ENCODE measurements at regions not wholly inside any gene's neighbourhood (a gene's known extent, or its start where the extent isn't known, plus 50 kb on each side); places are given as distances from the start of the nearest gene placed in this dataset.

GRCh38 chr2:52192656-52193055 lies 1160.7 kb upstream of the NRXN1 start:
- 26% methylated on average over 4 of the region's 4 CpGs for WGBS
- no peak for TF ChIP-seq POLR2AphosphoS5 (IDR thresholded peaks at IDR 0.05)
- TF ChIP-seq POLR2A (IDR thresholded peaks at IDR 0.05) = no peak
- TF ChIP-seq EP300 (IDR thresholded peaks at IDR 0.05) = no peak
- TF ChIP-seq, protein P1, sequence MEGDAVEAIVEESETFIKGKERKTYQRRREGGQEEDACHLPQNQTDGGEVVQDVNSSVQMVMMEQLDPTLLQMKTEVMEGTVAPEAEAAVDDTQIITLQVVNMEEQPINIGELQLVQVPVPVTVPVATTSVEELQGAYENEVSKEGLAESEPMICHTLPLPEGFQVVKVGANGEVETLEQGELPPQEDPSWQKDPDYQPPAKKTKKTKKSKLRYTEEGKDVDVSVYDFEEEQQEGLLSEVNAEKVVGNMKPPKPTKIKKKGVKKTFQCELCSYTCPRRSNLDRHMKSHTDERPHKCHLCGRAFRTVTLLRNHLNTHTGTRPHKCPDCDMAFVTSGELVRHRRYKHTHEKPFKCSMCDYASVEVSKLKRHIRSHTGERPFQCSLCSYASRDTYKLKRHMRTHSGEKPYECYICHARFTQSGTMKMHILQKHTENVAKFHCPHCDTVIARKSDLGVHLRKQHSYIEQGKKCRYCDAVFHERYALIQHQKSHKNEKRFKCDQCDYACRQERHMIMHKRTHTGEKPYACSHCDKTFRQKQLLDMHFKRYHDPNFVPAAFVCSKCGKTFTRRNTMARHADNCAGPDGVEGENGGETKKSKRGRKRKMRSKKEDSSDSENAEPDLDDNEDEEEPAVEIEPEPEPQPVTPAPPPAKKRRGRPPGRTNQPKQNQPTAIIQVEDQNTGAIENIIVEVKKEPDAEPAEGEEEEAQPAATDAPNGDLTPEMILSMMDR (IDR thresholded peaks at IDR 0.05) = no peak
- H3K27ac ChIP-seq = no peak overlapping the region

GRCh38 chr2:52181080-52181479 lies 1149.1 kb upstream of the NRXN1 start:
- Histone ChIP-seq H3K27ac (no peak overlapping the region), H3K36me3 (no peaks in the 10 kb centered on the region), H3K4me1 (no peaks in the 10 kb centered on the region), H3K9me3 (no peaks in the 10 kb centered on the region), H3K27me3 (no peaks in the 10 kb centered on the region), H3K4me3 (no peak overlapping the region)
- 69% methylated on average over 2 of the region's 2 CpGs for WGBS
- TF ChIP-seq, protein P1 (IDR thresholded peaks at IDR 0.05) = no peak
- TF ChIP-seq POLR2A (IDR thresholded peaks at IDR 0.05) (no peak), POLR2AphosphoS5 (IDR thresholded peaks at IDR 0.05) (no peak), EP300 (IDR thresholded peaks at IDR 0.05) (no peak)
- no peak for DNase-seq (ENCODE audit: low spot score in 2 of 2)

More at GRCh38 chr2:52192656-52193055, 1160.7 kb upstream of the NRXN1 start:
- no peaks in the 10 kb centered on the region for H3K4me1 ChIP-seq
- no peak overlapping the region for H3K4me3 ChIP-seq
- H3K36me3 ChIP-seq = no peaks in the 10 kb centered on the region
- no peak for DNase-seq (ENCODE audit: low spot score in 2 of 2)
- no peaks in the 10 kb centered on the region for H3K27me3 ChIP-seq
- H3K9me3 ChIP-seq = no peaks in the 10 kb centered on the region

- H3K27ac ChIP-seq = no peak overlapping the region
- no peaks in the 10 kb centered on the region for H3K4me1 ChIP-seq
- no peaks in the 10 kb centered on the region for H3K36me3 ChIP-seq
- H3K27me3 ChIP-seq = no peaks in the 10 kb centered on the region
- H3K4me3 ChIP-seq = no peak overlapping the region
- WGBS = 86% methylated on average over 1 of the region's 1 CpG
- no peaks in the 10 kb centered on the region for H3K9me3 ChIP-seq
- DNase-seq (ENCODE audit: low spot score in 2 of 2) = no peak
- TF ChIP-seq POLR2AphosphoS5 (IDR thresholded peaks at IDR 0.05) = no peak
These were observed 1146.9 kb upstream of the NRXN1 start for GRCh38 chr2:52178845-52179244.

- TF ChIP-seq, protein P1 (IDR thresholded peaks at IDR 0.05) = no peak
- TF ChIP-seq POLR2A (IDR thresholded peaks at IDR 0.05) (no peak), POLR2AphosphoS5 (IDR thresholded peaks at IDR 0.05) (no peak), EP300 (IDR thresholded peaks at IDR 0.05) (no peak)
- Histone ChIP-seq H3K4me1 (no peaks in the 10 kb centered on the region), H3K36me3 (no peaks in the 10 kb centered on the region), H3K4me3 (no peak overlapping the region), H3K27ac (no peak overlapping the region), H3K9me3 (no peaks in the 10 kb centered on the region), H3K27me3 (no peaks in the 10 kb centered on the region)
- no peak for DNase-seq (ENCODE audit: low spot score in 2 of 2)
These were observed 1113.1 kb upstream of the NRXN1 start for GRCh38 chr2:52145005-52145404.

DNA sequence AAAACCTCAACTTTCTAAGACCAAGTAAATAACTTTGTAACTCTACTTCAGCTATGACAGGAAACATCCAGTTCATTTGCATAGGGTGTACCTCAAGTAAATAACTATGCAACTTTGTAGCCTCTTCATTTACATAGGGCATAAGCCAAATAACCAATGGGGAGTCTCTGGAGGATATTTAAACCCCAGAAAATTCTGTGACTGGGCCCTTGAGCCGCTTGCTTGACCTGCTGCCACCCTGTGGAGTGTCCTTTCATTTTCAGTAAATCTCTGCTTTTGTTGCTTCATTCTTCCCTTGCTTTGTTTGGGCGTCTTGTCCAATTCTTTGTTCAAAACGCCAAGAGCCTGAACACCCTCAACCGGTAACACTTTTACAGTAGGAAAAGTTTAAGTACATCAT lies 1112.7 kb upstream of the NRXN1 start:
- H3K27ac ChIP-seq = no peak overlapping the region
- WGBS = 81% methylated on average over 4 of the region's 4 CpGs
- no peaks in the 10 kb centered on the region for H3K9me3 ChIP-seq
- H3K4me3 ChIP-seq = no peak overlapping the region
- TF ChIP-seq POLR2AphosphoS5 (IDR thresholded peaks at IDR 0.05) (no peak), EP300 (IDR thresholded peaks at IDR 0.05) (no peak), POLR2A (IDR thresholded peaks at IDR 0.05) (no peak)
- TF ChIP-seq, protein P1 (IDR thresholded peaks at IDR 0.05) = no peak
- no peaks in the 10 kb centered on the region for H3K36me3 ChIP-seq
- no peaks in the 10 kb centered on the region for H3K4me1 ChIP-seq
- DNase-seq (ENCODE audit: low spot score in 2 of 2) = no peak
- no peaks in the 10 kb centered on the region for H3K27me3 ChIP-seq

GRCh38 chr2:52141076-52141475 lies 1109.1 kb upstream of the NRXN1 start:
- 68% methylated on average over 1 of the region's 1 CpG for WGBS
- H3K4me3 ChIP-seq = no peak overlapping the region
- TF ChIP-seq EP300 (IDR thresholded peaks at IDR 0.05) (no peak), POLR2A (IDR thresholded peaks at IDR 0.05) (no peak), POLR2AphosphoS5 (IDR thresholded peaks at IDR 0.05) (no peak)
- TF ChIP-seq, protein P1 (IDR thresholded peaks at IDR 0.05) = no peak

More at GRCh38 chr2:52141076-52141475, 1109.1 kb upstream of the NRXN1 start:
- no peak for DNase-seq (ENCODE audit: low spot score in 2 of 2)
- H3K36me3 ChIP-seq = no peaks in the 10 kb centered on the region
- no peaks in the 10 kb centered on the region for H3K4me1 ChIP-seq
- H3K9me3 ChIP-seq = no peaks in the 10 kb centered on the region
- no peak overlapping the region for H3K27ac ChIP-seq
- H3K27me3 ChIP-seq = no peaks in the 10 kb centered on the region

Data from suprapubic skin (tissue), 4 donors.